ENCODE measurements at regions not wholly inside any gene's neighbourhood (a gene's known extent, or its start where the extent isn't known, plus 50 kb on each side); places are given as distances from the start of the nearest gene placed in this dataset.
"Not testable (repeated sequence)": the region's sequence is repeated elsewhere in the genome, so short reads cannot be mapped to it uniquely, and the experiment has no call there.

DNA sequence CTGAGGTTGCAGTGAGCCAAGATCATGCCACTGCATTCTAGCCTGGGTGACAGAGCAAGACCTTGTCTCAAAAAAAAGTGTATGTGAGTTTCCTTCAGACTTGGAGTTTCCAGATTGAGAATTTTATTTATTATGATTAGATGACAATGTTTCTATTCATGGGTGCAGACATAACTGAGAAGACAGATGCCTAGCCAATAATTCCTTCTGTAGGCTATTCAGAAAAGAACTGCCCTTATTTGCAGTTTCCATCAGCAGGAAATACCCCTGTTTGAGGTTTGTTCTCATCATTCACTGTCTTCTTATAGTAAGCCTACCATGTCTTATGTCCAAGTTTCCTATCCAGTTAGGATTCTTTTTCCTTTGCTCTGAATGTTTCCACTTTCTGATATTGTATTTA is 269.0 kb downstream of the KTN1 start:
- no peak for DNase-seq

DNA sequence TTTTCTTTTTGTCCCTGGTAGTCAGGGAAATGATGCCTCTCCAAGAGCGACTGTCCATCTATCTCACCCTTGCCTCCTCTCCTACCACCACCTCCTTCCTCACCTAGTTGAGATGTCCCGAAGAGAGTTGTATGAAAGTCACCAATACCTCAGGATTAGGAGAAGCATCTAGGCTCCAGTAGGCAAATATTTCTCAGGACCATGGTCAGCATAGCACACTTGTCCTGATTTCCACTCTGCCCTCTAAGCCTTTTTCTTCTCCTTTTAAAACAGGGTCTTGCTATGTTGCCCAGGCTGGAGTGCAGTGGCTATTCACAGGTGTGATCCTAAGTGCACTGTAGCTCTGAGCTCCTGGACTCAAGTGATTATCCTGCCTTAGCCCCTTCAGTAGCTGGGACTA is 268.4 kb upstream of the PELI2 start:
- no peak for DNase-seq

DNA sequence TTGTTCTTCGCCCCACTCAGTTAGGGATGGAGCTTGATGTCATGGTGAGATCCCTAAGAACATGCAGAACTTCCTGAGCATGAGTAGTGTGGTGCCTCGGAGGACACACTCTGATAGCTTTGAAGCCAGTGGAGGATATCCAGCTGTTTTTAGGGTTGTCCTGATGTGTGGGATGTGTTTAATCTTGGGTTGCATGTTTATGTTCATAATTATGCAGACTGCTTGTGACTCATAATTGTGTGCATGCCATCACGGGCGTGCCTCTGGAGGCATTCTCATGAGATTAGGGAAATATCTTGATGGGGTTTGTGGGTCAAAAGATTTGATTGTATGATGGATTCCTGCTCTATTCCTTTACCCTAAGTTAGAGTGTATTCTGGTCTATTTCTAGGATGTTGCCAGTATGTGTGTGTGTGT is 267.4 kb upstream of the PELI2 start:
- DNase-seq: no peak

DNA sequence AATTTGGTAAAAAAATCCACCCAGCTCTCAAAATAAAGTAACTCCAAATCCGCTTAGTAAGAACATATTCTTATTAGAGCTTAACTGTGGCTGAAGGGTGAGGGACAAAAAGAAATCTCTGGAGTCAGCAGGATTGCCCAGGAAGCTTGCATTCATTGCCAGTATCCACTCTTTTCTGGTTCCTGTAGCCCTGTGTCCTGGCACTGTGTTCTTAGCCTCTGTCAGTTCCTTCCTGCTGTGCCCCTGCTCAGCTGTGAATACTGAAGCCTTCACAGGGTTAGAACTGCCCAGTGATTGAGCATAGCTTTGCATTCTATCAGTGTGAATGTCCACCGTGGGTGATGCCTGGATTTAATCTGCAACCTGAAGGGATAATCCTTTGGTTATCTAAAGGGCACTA is 266.9 kb upstream of the PELI2 start:
- no peak for DNase-seq

DNA sequence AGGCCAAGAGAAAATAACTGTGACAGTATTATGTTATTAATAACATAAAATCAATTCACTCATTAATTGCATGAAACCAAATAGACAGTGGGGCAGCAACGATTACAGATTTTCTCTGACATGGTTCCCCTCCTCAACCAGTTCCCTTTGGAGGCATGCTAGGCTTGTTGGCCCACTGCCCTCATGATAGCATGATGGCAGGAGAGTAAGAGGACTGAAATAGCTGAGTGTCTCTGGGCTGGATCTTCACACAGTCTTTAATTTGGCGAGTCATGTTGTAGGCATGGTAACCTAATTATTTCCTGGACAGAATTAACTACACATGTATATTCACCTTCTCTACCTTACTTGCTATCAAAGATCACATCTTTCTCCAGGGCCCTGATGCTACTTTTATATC is 266.2 kb upstream of the PELI2 start:
- DNase-seq: no peak

DNA sequence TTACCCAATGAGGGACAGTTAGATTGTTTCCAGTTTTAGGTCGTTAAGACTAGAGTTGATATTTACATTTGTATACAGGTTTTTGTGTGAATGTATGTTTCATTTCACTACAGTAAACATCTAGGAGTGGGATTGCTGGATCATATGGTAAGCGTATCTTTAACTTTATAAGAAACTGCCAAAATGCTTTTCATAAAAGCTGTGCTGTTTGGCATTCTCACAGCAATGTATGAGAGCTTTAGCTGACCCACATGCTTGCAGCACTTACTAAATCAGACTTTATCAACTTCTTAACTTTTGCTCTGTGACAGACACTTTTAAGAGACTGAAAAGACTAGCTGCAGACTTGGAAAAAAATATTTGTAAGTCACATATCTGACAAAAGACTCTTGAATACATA is 262.5 kb upstream of the PELI2 start:
- no peak for DNase-seq

DNA sequence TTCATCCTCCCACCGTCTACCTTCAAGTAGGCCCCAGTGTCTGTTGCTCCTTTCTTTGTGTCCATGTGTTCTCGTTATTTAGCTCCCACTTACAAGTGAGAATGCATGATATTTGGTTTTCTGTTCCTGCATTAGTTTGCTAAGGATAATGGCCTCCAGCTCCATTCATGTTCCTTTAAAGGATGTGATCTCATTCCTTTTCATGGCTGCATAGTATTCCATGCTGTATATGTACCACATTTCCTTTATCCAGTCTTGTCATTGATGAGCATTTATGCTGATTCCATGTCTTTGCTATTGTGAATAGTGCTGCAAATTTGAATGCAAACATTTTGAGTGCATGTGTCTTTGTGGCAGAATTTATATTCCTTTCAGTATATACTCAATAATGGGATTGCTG is 259.6 kb upstream of the PELI2 start:
- no peak for DNase-seq

DNA sequence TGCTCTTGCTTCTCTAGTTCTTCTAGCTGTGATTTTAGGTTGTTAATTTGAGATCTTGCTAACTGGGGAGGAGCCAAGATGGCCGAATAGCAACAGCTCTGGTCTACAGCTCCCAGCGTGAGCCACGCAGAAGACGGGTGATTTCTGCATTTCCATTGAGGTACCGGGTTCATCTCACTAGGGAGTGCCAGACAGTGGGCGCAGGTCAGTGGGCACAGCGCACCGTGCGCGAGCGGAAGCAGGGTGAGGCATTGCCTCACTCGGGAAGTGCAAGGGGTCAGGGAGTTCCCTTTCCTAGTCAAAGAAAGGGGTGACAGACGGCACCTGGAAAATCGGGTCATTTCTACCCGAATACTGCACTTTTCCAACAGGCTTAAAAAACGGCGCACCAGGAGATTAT is 256.6 kb upstream of the PELI2 start:
- not testable (repeated sequence) for DNase-seq

DNA sequence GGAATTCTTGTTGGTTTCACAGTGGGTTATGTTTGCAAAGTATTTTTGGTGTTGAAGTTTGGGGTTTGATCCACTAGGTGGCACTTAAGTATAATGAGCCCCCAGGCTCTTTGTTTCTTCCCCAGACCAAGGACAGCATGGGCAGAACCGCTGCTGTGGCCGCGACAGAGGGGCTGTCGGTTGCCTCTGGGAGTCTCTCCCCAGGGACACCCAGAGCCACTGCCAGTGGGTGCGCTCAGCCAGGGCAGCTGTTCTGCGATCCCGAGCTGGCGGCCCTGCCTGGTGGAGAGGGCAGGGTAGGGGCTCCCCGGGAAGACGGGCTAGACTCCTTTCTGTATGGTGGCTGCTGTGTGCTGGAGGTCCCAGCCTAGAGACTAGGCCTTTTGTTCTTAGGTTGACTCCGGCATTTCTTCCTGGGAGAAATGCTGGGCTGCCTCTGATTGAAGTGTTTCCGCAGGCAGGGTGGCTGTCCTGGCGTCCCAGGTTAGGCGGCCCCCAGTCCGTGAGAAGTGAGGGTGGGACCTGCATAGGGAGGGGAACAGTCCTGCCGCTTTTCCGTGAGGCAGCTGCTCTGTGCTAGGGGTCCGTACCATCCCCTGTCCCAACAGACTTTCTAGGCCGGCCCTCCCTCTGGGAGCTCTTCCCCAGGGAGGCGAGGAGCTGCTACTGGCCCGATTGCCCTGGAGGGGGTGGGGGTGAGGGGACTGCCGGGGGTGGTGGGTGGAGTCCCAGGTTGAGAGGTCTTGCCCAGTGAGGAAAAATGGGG is 253.1 kb upstream of the PELI2 start:
- no peak for DNase-seq

DNA sequence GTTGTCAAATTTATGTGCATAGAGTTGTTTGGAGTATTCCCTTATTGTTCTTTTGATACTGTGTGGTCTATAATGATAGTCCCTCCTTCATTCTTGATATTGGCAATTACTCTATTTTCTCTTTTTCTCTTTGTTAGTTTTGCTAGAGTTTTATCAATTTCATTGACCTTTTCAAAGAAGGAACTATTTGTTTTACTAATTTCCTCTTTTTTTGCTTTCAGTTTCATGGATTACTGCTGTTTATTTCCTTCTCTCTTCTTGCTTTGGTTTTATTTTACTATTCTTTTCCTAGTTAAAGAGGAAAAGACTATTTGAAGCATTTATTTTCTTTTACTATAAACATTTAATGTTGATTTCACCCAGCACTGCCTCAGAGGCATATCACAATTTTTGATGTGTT is 250.9 kb upstream of the PELI2 start:
- no peak for DNase-seq

DNA sequence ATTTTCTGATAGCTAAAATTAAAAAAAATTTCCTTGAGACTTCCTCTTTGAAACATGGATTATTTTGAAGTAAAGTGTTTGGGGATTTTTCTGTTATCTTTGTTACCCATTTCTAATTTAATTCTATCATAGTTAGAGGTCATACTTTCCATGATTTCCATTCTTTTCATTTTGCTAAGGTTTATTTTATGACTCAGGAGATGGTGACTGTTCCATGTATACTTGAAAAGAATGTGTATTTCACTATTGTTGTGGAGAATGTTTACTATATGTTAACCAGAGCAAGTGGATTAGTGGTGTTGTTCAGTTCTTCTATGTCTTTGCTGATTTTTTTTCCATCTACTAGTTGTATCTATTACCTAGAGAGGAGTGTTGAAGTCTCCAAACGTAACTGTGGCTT is 250.5 kb upstream of the PELI2 start:
- DNase-seq: no peak

DNA sequence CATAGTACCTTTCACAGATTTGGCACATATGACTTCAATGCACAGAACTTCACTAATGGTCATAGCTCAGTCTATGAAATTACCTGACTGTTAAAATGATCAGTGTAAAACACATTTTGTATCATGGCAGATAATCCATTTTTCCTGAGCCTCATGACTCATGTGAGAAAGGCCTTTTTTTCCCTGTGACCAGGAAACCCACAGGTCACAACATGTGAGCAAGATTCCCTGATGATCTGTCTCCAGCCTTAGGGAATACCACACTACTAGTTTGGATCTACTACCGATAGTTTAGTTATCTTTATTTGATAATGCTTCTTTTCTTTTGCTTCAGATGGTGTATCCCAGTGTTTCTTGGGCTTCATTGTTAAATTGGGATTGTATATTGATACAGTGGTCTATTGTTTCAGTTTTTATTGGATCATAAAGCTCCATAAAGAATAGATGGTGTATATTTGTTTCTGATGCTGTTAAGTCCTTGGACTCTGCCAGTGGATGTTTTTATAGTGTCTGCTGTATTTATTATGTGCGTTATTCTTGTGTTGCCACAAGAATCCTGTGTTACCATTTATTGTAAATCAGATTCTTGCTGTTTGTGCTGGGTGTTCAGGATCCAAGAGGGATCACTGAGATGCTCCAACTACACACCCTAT is 248.7 kb upstream of the PELI2 start:
- no peak for DNase-seq

DNA sequence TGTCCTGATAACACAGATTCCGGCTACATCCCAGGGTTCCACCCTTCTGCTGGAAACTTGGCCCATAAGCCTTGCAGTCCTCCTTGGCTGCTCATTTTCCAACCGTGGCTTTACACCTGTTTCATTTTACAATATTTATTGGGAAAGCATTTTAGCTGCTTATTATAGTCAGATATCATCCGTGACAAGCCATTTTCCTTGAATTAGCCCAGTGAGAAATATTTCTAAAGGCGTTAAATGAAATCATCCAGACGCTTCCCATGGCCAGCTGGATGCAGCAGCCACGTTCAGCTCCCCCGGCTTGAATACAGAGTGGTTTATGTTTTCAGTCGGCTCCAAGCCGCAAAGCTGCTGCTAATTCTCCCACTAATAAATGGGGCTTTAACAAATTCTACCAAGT is 245.0 kb upstream of the PELI2 start:
- DNase-seq: no peak

DNA sequence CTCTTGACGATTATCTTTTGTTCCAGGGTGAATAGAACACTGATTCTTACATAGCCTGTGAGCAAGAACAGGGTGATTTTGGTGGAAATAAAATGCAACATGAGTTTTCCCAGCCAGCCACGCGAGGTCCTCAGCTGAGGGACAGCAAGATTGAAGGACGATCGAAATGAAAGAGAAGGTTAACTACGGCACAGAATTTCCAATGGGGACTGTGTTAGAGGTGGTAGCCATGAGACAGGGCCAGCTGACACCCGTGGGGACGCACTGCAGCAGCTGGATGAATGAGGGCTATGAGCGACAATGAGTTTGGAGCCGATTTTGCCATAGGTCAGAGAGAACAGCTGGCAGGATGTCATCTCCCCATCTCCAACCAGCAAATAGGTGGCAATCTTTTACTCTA is 243.4 kb upstream of the PELI2 start:
- no peak for DNase-seq

DNA sequence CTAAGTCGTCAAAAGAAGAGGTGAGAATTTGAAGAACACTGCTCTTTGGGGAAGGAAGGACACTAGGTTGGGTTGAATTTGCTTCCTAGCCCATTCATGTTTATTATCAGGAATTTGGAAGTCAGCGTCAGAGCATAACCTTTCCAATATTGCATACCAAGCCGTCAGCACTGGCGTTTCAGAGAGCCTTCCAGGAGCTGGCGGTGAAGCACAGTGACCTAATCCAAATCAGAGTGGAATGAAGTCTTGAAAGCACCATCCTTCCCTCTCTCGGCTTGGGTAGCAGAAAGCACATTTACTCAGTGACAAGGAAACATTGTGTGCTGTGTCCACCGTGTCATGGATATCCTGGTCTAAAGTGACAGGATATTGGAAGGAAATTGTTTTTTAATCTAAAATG is 240.3 kb upstream of the PELI2 start:
- no peak for DNase-seq

DNA sequence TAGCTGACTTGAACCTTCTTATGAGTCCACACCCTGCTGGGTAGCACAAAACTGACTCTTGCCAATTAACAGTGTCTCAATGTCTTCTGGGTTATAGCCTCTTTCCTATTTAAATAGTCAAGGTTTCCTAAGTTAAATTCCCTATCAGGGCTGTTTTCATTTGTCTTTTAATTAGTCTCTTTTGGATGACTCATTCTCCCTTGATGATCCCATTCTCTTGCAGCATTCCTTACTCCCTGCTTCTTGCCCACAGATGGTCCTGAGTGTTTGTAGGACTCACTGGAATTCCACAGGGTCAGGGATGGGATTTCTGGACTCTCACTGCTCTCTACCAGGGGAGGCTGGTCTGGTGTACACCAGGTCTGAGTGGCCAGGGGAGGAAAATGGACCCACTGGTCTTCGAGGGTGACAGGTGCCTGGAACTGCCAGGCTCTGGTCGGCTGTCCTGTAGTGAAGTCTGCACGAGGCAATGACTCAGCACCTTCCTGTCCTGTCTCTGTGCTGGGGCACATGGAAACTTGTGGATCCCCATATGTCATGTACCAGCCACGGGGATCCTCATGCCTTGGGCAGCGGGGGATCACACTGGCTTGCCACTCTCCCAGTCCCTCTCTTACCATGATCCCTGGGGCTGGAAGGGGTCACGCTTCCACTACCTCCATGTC is 236.5 kb upstream of the PELI2 start:
- DNase-seq: no peak

DNA sequence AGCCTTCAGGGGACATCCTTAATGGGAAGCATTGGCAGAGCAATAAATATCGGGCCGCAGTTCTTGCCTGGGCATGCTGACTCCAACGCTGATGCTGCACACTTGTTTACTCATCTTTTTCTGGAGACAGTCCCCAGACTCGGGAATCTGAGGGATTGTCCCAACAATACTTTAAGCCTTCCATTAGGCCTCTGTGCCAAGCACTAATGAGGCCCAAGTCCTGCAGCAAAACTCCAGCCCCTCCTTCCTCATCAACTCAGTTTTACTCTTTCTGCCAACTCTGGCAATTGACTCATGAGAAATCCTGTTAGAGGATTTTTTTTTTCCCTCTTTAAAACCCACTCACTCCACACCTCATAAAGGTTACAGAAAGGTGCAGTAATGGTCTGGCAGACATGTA is 233.4 kb upstream of the PELI2 start:
- no peak for DNase-seq

DNA sequence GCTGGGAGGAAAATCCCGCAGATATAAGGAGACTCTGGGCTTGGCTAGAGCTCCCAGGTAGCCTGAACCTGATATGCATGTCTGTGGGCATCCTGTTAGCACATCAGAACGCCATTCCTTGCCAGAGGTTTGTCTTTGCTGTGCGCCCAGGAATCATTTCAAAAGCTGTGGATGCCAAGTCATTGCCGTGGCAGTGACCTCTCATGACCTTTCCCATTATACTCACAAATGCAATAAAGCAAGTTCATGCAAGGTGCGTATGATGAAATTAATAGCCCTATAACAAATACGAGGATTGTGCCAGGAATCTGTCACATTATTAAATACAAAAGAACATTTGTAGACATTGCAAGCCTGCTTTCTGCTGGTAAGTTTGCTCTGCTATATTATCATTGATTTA is 229.1 kb upstream of the PELI2 start:
- DNase-seq: no peak

DNA sequence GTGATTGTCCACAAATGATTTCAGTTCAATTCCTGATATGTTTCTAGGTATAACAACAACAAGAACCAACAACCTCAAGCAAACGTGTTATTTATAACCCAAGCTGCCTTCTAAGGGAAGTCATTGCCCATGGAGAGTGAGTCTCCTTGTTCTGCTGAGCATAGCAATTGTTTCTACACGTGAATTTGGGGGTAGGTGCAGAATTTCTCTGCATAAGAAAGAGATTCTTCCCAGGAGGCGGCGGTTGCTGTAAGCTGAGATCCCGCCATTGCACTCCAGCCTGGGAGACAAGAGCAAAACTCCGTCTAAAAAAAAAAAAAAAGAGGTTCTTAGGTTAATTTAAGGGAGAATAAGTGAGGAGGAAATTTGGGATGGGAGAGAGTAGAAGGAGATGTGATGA is 226.5 kb upstream of the PELI2 start:
- no peak for DNase-seq

DNA sequence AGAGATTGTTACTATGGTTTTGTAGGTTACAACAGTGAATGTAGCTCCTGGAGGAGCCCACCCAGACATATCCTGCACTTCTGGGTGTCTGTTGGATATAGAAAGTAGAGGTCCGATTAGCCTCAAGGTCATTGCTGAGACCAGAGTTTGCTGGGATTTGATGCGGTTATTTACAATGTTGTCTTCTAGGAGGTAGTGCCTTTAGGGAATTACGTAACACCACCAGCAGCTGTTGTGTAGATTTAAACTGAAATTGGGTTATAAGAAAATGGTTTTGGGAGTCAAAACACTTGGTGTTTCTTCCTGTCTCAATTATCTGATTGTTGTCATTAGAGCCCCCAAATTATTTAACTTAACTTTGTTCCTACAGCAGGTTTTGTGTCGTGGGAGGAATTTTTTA is 225.3 kb upstream of the PELI2 start:
- no peak for DNase-seq

DNA sequence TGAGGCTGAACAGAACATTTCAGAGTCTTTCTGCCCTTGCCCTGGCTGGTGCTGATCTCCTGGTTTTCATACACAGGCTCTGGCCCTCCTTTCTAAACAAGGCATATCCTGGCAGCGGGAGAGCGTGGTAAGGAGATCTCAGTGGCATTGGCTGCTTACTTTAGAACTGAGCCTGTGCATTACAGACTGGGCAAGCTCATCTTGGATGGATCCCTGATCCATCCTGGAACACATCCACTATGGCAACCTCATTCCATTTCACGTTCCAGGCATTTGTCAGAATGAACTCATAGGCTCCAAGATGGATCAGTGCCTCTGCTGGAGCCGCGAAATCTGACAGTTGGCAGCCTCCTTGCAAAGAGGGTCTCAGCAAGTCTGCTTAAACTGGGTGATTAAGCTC is 224.5 kb upstream of the PELI2 start:
- no peak for DNase-seq

DNA sequence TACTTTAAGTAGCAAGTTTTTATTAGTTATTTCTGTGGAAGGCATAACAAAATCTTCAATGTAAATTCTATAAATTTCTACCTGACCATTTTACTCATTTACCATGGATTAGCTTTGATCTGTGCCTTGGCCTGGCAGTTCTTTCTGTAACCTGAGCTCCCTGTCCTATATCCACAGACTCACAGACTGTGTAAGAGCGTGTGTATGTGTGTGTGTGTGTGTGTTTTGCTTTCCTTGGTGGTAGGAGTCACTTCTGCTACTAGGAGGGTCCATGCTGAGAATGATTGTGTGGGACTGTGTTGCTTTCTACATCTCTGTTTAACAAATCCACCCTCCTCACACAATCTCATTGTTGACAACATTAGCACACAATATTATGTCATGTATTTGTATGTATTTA is 221.2 kb upstream of the PELI2 start:
- DNase-seq: no peak

DNA sequence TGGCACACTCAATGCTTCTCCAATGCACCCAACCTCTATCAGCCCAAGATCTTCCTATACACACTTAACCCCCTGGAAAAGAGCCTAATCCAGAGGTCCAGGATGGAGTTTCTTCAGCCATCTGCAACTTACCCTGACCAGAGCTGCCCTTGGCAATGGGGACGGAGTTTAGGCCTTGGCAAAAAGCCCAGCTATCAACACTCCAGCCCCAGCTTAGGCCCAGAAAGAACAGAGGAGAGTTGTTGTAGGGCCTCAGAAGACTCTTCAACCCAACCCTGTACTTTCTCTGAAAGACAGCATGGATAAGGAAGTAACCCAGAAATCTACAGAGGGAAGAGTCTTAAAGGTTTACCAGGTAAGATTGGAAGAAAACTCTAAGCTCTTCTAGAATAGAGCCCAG is 219.3 kb upstream of the PELI2 start:
- DNase-seq: no peak

DNA sequence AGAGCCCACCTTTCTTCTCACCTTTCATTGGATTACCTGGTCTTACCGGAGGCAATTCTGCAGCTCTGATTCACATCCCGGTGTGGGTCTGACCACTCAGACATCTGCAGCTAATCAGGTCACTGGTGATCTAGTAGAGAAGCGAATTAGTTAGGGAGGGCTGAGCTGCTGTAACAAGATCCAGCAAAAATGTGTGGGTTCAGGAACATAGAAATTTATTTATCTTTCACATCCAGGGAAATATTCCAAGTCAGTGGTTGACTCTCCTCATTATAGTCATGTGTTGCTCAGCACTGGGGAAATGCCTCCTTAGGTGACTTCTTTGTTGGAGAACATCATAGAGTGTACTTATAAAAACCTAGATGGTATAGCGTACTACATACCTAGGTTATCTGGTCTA is 218.7 kb upstream of the PELI2 start:
- DNase-seq: no peak

DNA sequence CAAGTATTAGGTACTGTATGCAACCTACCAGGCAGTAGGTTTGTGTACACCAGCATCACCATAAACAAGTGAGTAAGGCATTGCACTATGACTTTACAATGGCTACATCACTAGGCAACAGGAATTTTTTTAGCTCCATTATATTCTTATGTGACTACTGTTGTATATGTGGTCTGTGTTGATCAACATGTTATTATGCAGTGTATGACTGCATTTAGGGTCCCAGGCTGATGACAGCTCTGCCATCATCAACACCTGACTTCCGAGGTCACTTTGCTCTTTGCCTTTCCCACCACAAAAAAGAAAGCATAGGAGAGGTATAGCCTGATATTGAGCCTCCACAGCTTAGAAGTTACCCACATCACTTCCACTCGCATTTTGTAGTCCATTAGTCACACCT is 217.5 kb upstream of the PELI2 start:
- DNase-seq: no peak
